K562 (cell line): ENCODE measurements at regions not wholly inside any gene's neighbourhood (a gene's known extent, or its start where the extent isn't known, plus 50 kb on each side); places are given as distances from the start of the nearest gene placed in this dataset.

Source experiments
- ATAC-seq: fragments of 200-7000 bp; cut with Tn5 transposase; 3 replicates; pipeline ENCODE4 v1.9.1; 2020; ENCODE audit warnings: moderate library complexity
- BruUV-seq: library from RNA; stranded (reverse); fragments of 400-500 nt; replicated peaks from 2 replicates; lab custom pipeline; 2021; lab: Mats Ljungman, UMichigan
- CTCF ChIA-PET: fragments of 300-600 bp; formaldehyde crosslinking; extraction: SDS; loops from one replicate; lab custom pipeline; 2021; ENCODE audit warnings: low intra/inter-chr PET ratio; lab: Yijun Ruan, JAX
- POLR2A ChIA-PET: fragments of 300-600, 350-650 bp; sonication (Branson Sonifier 250); formaldehyde crosslinking; extraction: SDS; loops from one replicate; lab custom pipeline; 2021; ENCODE audit warnings: antibody characterized with exemption, inconsistent platforms; lab: Yijun Ruan, JAX
- DNase-seq, 4 experiments: peaks; one replicate each; pipeline versions ENCODE4 v3.0.0 to v3.0.0-alpha.2; 2011 to 2018; ENCODE audit warnings: low spot score in 3 of 4, mixed read lengths in 3 of 4; ENCODE audit errors: extremely low read depth in 1 of 4
- FAIRE-seq: peaks from 2 replicates; lab custom pipeline; 2011; peaks lifted over from hg19 to GRCh38; lab: Jason Lieb, UNC
- H2AFZ ChIP-seq: 2 replicates; pipeline ENCODE4 v1.6.0; 2011; ENCODE audit warnings: low read depth, low read length, control low read depth, inconsistent platforms
- H3K27ac ChIP-seq: fragments of 200-600 bp; 3 replicates; pipeline ENCODE4 v1.8.0; 2011; ENCODE audit warnings: low read depth, mild to moderate bottlenecking, control low read depth, inconsistent platforms, low read length, moderate library complexity, mixed read lengths; ENCODE audit errors: extremely low read depth
- H3K27me3 ChIP-seq, 2 experiments: fragments of 300-600 bp in 1 of 2; 2 replicates in 1 of 2; 3 replicates in 1 of 2; pipeline versions ENCODE4 v1.6.0 to v1.8.0; 2011; ENCODE audit warnings: inconsistent platforms in 2 of 2, low read length in 2 of 2, mild to moderate bottlenecking in 1 of 2, mixed read lengths in 1 of 2, moderate library complexity in 1 of 2; ENCODE audit not compliant: control insufficient read depth in 2 of 2, insufficient read depth in 2 of 2
- H3K36me3 ChIP-seq: fragments of 300-600 bp; 3 replicates; pipeline ENCODE4 v1.8.0; 2011; ENCODE audit warnings: mild to moderate bottlenecking, low read length, inconsistent platforms; ENCODE audit not compliant: control insufficient read depth, insufficient read depth
- H3K4me1 ChIP-seq, 2 experiments: fragments of 200-600 bp in 1 of 2; replicated peaks in 1 of 2; 2 replicates in 1 of 2; 3 replicates in 1 of 2; pipeline versions ENCODE4 v1.5.1 to v1.8.0; 2011; ENCODE audit warnings: inconsistent platforms in 2 of 2, low read length in 2 of 2, mild to moderate bottlenecking in 1 of 2, mixed read lengths in 1 of 2, moderate library complexity in 1 of 2; ENCODE audit not compliant: control insufficient read depth in 2 of 2, insufficient read depth in 2 of 2
- H3K4me2 ChIP-seq: 2 replicates; pipeline ENCODE4 v1.6.1; 2011; ENCODE audit warnings: low read length, control low read depth, inconsistent platforms, mixed read lengths; ENCODE audit not compliant: insufficient read depth
- H3K4me3 ChIP-seq: fragments of 200-600 bp; sonication (generic), shearing (Covaris generic); 2 replicates; pipeline ENCODE4 v1.5.1; 2016; ENCODE audit warnings: control low read depth, inconsistent platforms
- H3K79me2 ChIP-seq: fragments of 200-600 bp; 3 replicates; pipeline ENCODE4 v1.8.0; 2011; ENCODE audit warnings: low read length, inconsistent platforms; ENCODE audit not compliant: control insufficient read depth, insufficient read depth
- H3K9ac ChIP-seq, 2 experiments: 2 replicates each; pipeline versions ENCODE4 v1.6.0 to v1.6.1; 2011; ENCODE audit warnings: low read depth in 2 of 2, low read length in 2 of 2, control low read depth in 1 of 2, inconsistent platforms in 1 of 2, mild to moderate bottlenecking in 1 of 2, mixed read lengths in 1 of 2; ENCODE audit not compliant: insufficient read depth in 1 of 2
- H3K9me1 ChIP-seq: one replicate; pipeline ENCODE4 v1.6.0; 2011; ENCODE audit warnings: inconsistent platforms, mild to moderate bottlenecking, low read length, moderate library complexity; ENCODE audit not compliant: control insufficient read depth, insufficient read depth
- H3K9me3 ChIP-seq: replicated peaks from 2 replicates; pipeline ENCODE4 v1.5.1; 2011; ENCODE audit warnings: low read depth, low read length, inconsistent platforms; ENCODE audit not compliant: control insufficient read depth, insufficient read depth
- H4K20me1 ChIP-seq: replicated peaks from 2 replicates; pipeline ENCODE4 v1.6.1; 2011; ENCODE audit warnings: low read length, inconsistent platforms, mixed read lengths; ENCODE audit not compliant: control insufficient read depth, insufficient read depth
- MBD1 ChIP-seq: fragments of 250-450 bp; sonication (Bioruptor Pico); IDR thresholded peaks from 2 replicates; pipeline ENCODE4 v1.8.0; 2022; ENCODE audit warnings: inconsistent platforms
- NELFE ChIP-seq: IDR thresholded peaks from 2 replicates; pipeline ENCODE4 v1.6.1; 2011; ENCODE audit warnings: mild to moderate bottlenecking; ENCODE audit not compliant: insufficient read depth, insufficient read length
- NR4A1 ChIP-seq, 2 experiments: fragments of 250-450 bp in 1 of 2; fragments of 450-650 bp in 1 of 2; sonication (Bioruptor Pico) in 1 of 2; IDR thresholded peaks; 2 replicates each; pipeline versions ENCODE4 v1.4.0 to v1.6.1; 2016 to 2020; ENCODE audit warnings: mild to moderate bottlenecking in 2 of 2, missing compliant biosample characterization in 1 of 2, missing genetic modification characterization in 1 of 2, moderate library complexity in 1 of 2
- SNRNP70 ChIP-seq: fragments of 200-400 bp; formaldehyde crosslinking; optimal IDR thresholded peaks from 2 replicates; pipeline ENCODE3; 2017; ENCODE audit warnings: low read depth, low read length
- TBL1XR1 ChIP-seq, 2 experiments: IDR thresholded peaks; 2 replicates each; pipeline ENCODE4 v1.6.1; 2012; ENCODE audit warnings: improper control_type of control experiment in 2 of 2, low read length in 2 of 2, mild to moderate bottlenecking in 1 of 2
- TFAP4 ChIP-seq: sonication (generic); formaldehyde crosslinking; IDR thresholded peaks from 2 replicates; pipeline ENCODE4 v1.8.0; 2022; ENCODE audit warnings: missing genetic modification reagents, mild to moderate bottlenecking, moderate library complexity, borderline replicate concordance
- TRIM28 ChIP-seq: fragments of 450-650 bp; IDR thresholded peaks from 2 replicates; pipeline ENCODE4 v1.6.1; 2017
- ZNF274 ChIP-seq: IDR thresholded peaks from 2 replicates; pipeline ENCODE4 v1.6.1; 2011; ENCODE audit warnings: low read depth, mild to moderate bottlenecking, low read length, moderate library complexity, borderline replicate concordance
- WGBS: fragments of 100-300 bp; shearing (Covaris generic); methylation state at CpG from one replicate; pipeline ENCODE4 v1.1.6; 2016; ENCODE audit warnings: low coverage, mixed read lengths; ENCODE audit not compliant: insufficient coverage; ENCODE audit errors: missing lambda C conversion rate; 5-methylcytosine and 5-hydroxymethylcytosine counted together
- in situ Hi-C: fragments of 300-500 bp; cut with MboI; formaldehyde crosslinking; loops from 4 replicates; pipeline ENCODE4 v1.15.0; 2018; ENCODE audit warnings: inconsistent platforms, mixed read lengths
- intact Hi-C: fragments of 100-400 bp; cut with micrococcal nuclease; formaldehyde crosslinking; loops from 2 replicates; pipeline ENCODE4 v1.14.2; 2022
- TF ChIP-seq, protein P1 (sequence below): fragments of 450-650 bp; IDR thresholded peaks from 2 replicates; pipeline ENCODE4 v1.6.1; 2016; ENCODE audit warnings: low read depth

DNA sequence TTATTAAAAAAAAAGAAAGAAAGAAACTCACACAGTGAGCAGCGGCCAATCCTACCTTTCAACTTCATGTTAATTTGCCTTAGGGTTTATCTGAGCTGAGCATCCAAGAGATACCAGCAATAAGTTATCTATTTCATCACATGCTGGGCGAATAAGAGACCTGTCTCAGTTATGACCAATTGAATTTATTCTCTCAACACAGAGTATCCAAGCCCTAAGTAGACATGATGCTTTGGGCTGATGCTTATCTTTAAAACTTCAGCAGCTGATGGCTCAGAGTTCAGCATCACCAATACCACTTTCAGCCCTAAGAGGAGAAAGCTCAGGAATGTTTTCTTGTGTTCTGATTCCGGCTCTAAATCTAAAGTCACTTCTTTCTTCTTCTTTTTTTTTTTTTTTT is 489.0 kb upstream of the ZFHX3 start:
- DNase-seq, result no peak
- no peak for FAIRE-seq
- Histone ChIP-seq H3K36me3 (no peaks in the 10 kb centered on the region), H2AFZ (no peak overlapping the region), H3K79me2 (no peaks in the 10 kb centered on the region), H3K4me3 (no peak overlapping the region), H3K4me2 (no peak overlapping the region), H3K9me3 (no peaks in the 10 kb centered on the region), H4K20me1 (no peaks in the 10 kb centered on the region), H3K9ac (no peak overlapping the region), H3K4me1 (no peaks in the 10 kb centered on the region), H3K9me1 (no peaks in the 10 kb centered on the region), H3K27ac (no peak overlapping the region), H3K27me3 (peaks cover 8 to 12% of the 10 kb centered on the region in 2 experiments; a peak in 3 of 5 replicates)
- ATAC-seq, result no peak
- intact Hi-C loops, result no loop called here
- BruUV-seq, result no TSS peak
- ChIA-PET CTCF (no interaction called here), POLR2A (interaction anchor here (0.6 kb wide), 1 partner anchor 40 kb away, joined by 3 read pairs; no protein-coding TSS in a partner anchor)
- 0% methylated on average over 2 of the region's 3 CpGs for WGBS
- in situ Hi-C loops, result no loop called here
- TF ChIP-seq SNRNP70, result no peak
- no peak for TF ChIP-seq TRIM28
- TF ChIP-seq, protein P1, sequence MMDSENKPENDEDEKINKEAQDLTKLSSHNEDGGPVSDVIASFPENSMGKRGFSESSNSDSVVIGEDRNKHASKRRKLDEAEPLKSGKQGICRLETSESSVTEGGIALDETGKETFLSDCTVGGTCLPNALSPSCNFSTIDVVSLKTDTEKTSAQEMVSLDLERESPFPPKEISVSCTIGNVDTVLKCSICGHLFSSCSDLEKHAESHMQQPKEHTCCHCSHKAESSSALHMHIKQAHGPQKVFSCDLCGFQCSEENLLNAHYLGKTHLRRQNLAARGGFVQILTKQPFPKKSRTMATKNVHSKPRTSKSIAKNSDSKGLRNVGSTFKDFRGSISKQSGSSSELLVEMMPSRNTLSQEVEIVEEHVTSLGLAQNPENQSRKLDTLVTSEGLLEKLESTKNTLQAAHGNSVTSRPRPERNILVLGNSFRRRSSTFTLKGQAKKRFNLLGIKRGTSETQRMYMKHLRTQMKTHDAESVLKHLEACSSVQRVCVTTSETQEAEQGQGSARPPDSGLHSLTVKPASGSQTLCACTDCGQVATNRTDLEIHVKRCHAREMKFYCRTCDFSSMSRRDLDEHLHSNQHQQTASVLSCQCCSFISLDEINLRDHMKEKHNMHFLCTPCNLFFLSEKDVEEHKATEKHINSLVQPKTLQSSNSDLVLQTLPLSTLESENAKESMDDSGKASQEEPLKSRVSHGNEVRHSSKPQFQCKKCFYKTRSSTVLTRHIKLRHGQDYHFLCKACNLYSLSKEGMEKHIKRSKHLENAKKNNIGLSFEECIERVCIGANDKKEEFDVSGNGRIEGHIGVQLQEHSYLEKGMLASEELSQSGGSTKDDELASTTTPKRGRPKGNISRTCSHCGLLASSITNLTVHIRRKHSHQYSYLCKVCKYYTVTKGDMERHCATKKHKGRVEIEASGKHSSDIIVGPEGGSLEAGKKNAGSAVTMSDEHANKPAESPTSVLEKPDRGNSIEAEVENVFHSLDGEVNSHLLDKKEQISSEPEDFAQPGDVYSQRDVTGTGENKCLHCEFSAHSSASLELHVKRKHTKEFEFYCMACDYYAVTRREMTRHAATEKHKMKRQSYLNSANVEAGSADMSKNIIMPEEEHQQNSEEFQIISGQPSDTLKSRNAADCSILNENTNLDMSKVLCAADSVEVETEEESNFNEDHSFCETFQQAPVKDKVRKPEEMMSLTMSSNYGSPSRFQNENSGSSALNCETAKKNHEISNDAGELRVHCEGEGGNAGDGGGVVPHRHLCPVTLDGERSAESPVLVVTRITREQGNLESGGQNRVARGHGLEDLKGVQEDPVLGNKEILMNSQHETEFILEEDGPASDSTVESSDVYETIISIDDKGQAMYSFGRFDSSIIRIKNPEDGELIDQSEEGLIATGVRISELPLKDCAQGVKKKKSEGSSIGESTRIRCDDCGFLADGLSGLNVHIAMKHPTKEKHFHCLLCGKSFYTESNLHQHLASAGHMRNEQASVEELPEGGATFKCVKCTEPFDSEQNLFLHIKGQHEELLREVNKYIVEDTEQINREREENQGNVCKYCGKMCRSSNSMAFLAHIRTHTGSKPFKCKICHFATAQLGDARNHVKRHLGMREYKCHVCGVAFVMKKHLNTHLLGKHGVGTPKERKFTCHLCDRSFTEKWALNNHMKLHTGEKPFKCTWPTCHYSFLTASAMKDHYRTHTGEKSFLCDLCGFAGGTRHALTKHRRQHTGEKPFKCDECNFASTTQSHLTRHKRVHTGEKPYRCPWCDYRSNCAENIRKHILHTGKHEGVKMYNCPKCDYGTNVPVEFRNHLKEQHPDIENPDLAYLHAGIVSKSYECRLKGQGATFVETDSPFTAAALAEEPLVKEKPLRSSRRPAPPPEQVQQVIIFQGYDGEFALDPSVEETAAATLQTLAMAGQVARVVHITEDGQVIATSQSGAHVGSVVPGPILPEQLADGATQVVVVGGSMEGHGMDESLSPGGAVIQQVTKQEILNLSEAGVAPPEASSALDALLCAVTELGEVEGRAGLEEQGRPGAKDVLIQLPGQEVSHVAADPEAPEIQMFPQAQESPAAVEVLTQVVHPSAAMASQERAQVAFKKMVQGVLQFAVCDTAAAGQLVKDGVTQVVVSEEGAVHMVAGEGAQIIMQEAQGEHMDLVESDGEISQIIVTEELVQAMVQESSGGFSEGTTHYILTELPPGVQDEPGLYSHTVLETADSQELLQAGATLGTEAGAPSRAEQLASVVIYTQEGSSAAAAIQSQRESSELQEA, result no peak
- TF ChIP-seq TBL1XR1 (IDR thresholded peaks at IDR 0.05; ENCODE audit: low read length in 2 of 2), result no peak
- no peak for TF ChIP-seq MBD1 (CRISPR knock-in tag)
- no peak for TF ChIP-seq NELFE
- TF ChIP-seq NR4A1 (CRISPR knock-in tag; IDR thresholded peaks at IDR 0.05), result no peak
- no peak for TF ChIP-seq NR4A1 (tag; IDR thresholded peaks at IDR 0.05)
- TF ChIP-seq TFAP4 (CRISPR knock-in tag), result no peak
- no peak for TF ChIP-seq ZNF274
